OCI-LY1 (cell line): ENCODE measurements at regions not wholly inside any gene's neighbourhood (a gene's known extent, or its start where the extent isn't known, plus 50 kb on each side); places are given as distances from the start of the nearest gene placed in this dataset.
A peak's percentile ranks its signal among the peaks of the same experiment; 100 is the strongest.

Source experiments
- H2AFZ ChIP-seq: fragments of 200-600 bp; sonication (generic), shearing (Covaris generic); 2 replicates; pipeline ENCODE4 v1.6.0; 2014; ENCODE audit warnings: antibody characterized with exemption, mild to moderate bottlenecking, low read length
- H3F3A ChIP-seq: fragments of 200-600 bp; sonication (generic), shearing (Covaris generic); 2 replicates; pipeline ENCODE4 v1.6.0; 2014; ENCODE audit warnings: mild to moderate bottlenecking, antibody characterized with exemption, low read length, moderate library complexity; ENCODE audit not compliant: insufficient read depth
- H3K27ac ChIP-seq: fragments of 200-600 bp; sonication (generic); 2 replicates; pipeline ENCODE4 v1.5.1; 2014; ENCODE audit warnings: low read length, mixed run types, mild to moderate bottlenecking, low read depth; ENCODE audit not compliant: poor library complexity, severe bottlenecking
- H3K27me3 ChIP-seq: fragments of 200-600 bp; sonication (generic); 2 replicates; pipeline ENCODE4 v1.6.0; 2014; ENCODE audit warnings: antibody characterized with exemption, mild to moderate bottlenecking, low read length, moderate library complexity; ENCODE audit not compliant: insufficient read depth
- H3K36me3 ChIP-seq: fragments of 200-600 bp; sonication (generic); 2 replicates; pipeline ENCODE4 v1.6.1; 2014; ENCODE audit warnings: mild to moderate bottlenecking, antibody characterized with exemption, low read length, moderate library complexity, mixed read lengths; ENCODE audit not compliant: insufficient read depth
- H3K4me1 ChIP-seq: fragments of 200-600 bp; sonication (generic); 2 replicates; pipeline ENCODE4 v1.5.1; 2014; ENCODE audit warnings: mild to moderate bottlenecking, low read length, moderate library complexity; ENCODE audit not compliant: insufficient read depth, severe bottlenecking
- H3K4me2 ChIP-seq: fragments of 200-600 bp; sonication (generic), shearing (Covaris generic); 2 replicates; pipeline ENCODE4 v1.6.1; 2014; ENCODE audit warnings: low read length
- H3K4me3 ChIP-seq: fragments of 200-600 bp; sonication (generic); 2 replicates; pipeline ENCODE4 v1.5.1; 2014; ENCODE audit warnings: low read length, low read depth, mild to moderate bottlenecking, mixed read lengths; ENCODE audit not compliant: poor library complexity, severe bottlenecking
- H3K79me2 ChIP-seq: fragments of 200-600 bp; shearing (Covaris generic); 2 replicates; pipeline ENCODE4 v1.6.1; 2016; ENCODE audit warnings: mixed run types, low read length, mixed read lengths; ENCODE audit not compliant: insufficient read depth
- H3K9ac ChIP-seq: fragments of 200-600 bp; sonication (generic), shearing (Covaris generic); 2 replicates; pipeline ENCODE4 v1.6.1; 2014; ENCODE audit warnings: mild to moderate bottlenecking, low read length, mixed read lengths
- H3K9me2 ChIP-seq: fragments of 200-600 bp; sonication (generic), shearing (Covaris generic); 2 replicates; pipeline ENCODE4 v1.6.1; 2014; ENCODE audit warnings: low read depth, mild to moderate bottlenecking, low read length, mixed read lengths
- H3K9me3 ChIP-seq: fragments of 200-600 bp; shearing (Covaris generic); 2 replicates; pipeline ENCODE4 v1.6.1; 2014; ENCODE audit warnings: low read length, mixed read lengths
- H4K20me1 ChIP-seq: fragments of 200-600 bp; sonication (generic), shearing (Covaris generic); 2 replicates; pipeline ENCODE4 v1.6.0; 2016; ENCODE audit warnings: mild to moderate bottlenecking, low read length; ENCODE audit not compliant: insufficient read depth
- CTCF ChIP-seq: fragments of 200-600 bp; sonication (generic), shearing (Covaris generic); IDR thresholded peaks from 2 replicates; pipeline ENCODE4 v1.5.1; 2017; ENCODE audit warnings: mild to moderate bottlenecking, antibody characterized with exemption, low read length, moderate library complexity, mixed read lengths
- EZH2 ChIP-seq: fragments of 200-600 bp; sonication (generic), shearing (Covaris generic); IDR thresholded peaks from 2 replicates; pipeline ENCODE4 v1.8.0; 2017; ENCODE audit warnings: borderline replicate concordance, mixed run types, mild to moderate bottlenecking, antibody characterized with exemption, low read length, moderate library complexity, mixed read lengths

GRCh38 chr7:122219253-122219865 lies 75.3 kb upstream of the AASS start:
- no peaks in the 10 kb centered on the region for H4K20me1 ChIP-seq
- H3K4me2 ChIP-seq, result no peak overlapping the region
- H3K27ac ChIP-seq, result no peak overlapping the region
- no peak overlapping the region for H2AFZ ChIP-seq
- H3F3A ChIP-seq, result no peaks in the 10 kb centered on the region
- H3K4me1 ChIP-seq, result no peaks in the 10 kb centered on the region
- H3K36me3 ChIP-seq, result no peaks in the 10 kb centered on the region
- H3K4me3 ChIP-seq, result no peak overlapping the region
- H3K9me2 ChIP-seq, result no peaks in the 10 kb centered on the region
- H3K9me3 ChIP-seq, result no peaks in the 10 kb centered on the region
- H3K27me3 ChIP-seq, result no peaks in the 10 kb centered on the region
- TF ChIP-seq EZH2 (no peak), CTCF (peak; percentile 91)
- H3K9ac ChIP-seq, result no peak overlapping the region
- no peaks in the 10 kb centered on the region for H3K79me2 ChIP-seq

- Histone ChIP-seq H3K79me2 (no peaks in the 10 kb centered on the region), H3K4me1 (no peaks in the 10 kb centered on the region), H3K9me3 (no peaks in the 10 kb centered on the region), H3K27ac (no peak overlapping the region), H3K36me3 (no peaks in the 10 kb centered on the region), H3K4me2 (no peak overlapping the region), H3K9ac (no peak overlapping the region), H4K20me1 (no peaks in the 10 kb centered on the region), H3K4me3 (no peak overlapping the region), H3F3A (no peaks in the 10 kb centered on the region), H3K27me3 (no peaks in the 10 kb centered on the region), H3K9me2 (no peaks in the 10 kb centered on the region), H2AFZ (no peak overlapping the region)
- TF ChIP-seq CTCF, result no peak
- no peak for TF ChIP-seq EZH2
Observed at GRCh38 chr7:122217125-122217524, 73.1 kb upstream of the AASS start.

- no peak for TF ChIP-seq EZH2
- TF ChIP-seq CTCF, result no peak
- Histone ChIP-seq H3K4me1 (no peaks in the 10 kb centered on the region), H4K20me1 (no peaks in the 10 kb centered on the region), H3K9me2 (no peaks in the 10 kb centered on the region), H3K27ac (no peak overlapping the region), H3K27me3 (no peaks in the 10 kb centered on the region), H3K36me3 (no peaks in the 10 kb centered on the region), H3F3A (no peaks in the 10 kb centered on the region), H3K79me2 (no peaks in the 10 kb centered on the region), H3K4me2 (no peak overlapping the region), H2AFZ (no peak overlapping the region), H3K4me3 (no peak overlapping the region), H3K9ac (no peak overlapping the region), H3K9me3 (no peaks in the 10 kb centered on the region)
Observed at GRCh38 chr7:122212754-122213153, 68.7 kb upstream of the AASS start.
